RWPE1 (cell line): ENCODE measurements at regions not wholly inside any gene's neighbourhood (a gene's known extent, or its start where the extent isn't known, plus 50 kb on each side); places are given as distances from the start of the nearest gene placed in this dataset.

ENCODE experiments used
- CTCF ChIA-PET: fragments of 350-600 bp; sonication (Branson Sonifier 250); formaldehyde crosslinking; extraction: SDS; loops from one replicate; lab custom pipeline; 2021; lab: Yijun Ruan, JAX
- POLR2A ChIA-PET: fragments of 400-600 bp; formaldehyde crosslinking; extraction: SDS; loops from one replicate; lab custom pipeline; 2020; ENCODE audit warnings: antibody characterized with exemption; ENCODE audit not compliant: low non-redundant PET; lab: Yijun Ruan, JAX
- DNase-seq: peaks from one replicate; pipeline ENCODE4 v3.0.0; 2012; ENCODE audit warnings: low spot score
- H3K27ac ChIP-seq: fragments of 450-650 bp; 2 replicates; pipeline ENCODE4 v1.5.1; 2017
- TF ChIP-seq, protein P1 (sequence below): fragments of 450-650 bp; conservative IDR thresholded peaks from 2 replicates; pipeline ENCODE4 v1.5.1; 2017; ENCODE audit warnings: low read depth, mild to moderate bottlenecking

DNA sequence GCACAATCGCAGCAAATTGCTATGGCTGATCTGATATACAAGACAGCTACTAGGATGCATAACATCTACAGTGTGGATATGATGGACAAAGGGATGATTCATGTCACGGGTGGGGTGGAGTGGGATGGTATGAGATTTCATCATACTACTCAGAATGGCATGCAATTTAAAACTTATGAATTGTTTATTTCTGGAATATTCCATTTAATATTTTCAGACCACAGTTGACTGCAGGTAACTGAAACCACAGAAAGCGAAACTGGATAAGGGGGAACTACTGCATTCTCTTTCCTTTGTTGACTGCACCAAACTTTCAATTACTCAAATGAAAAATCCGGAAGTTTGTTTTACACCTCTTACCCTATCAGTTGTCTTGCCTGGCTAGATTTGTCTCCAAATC lies 94.4 kb upstream of the NEUROD1 start:
- ChIA-PET POLR2A (no interaction called here), CTCF (no interaction called here)
- H3K27ac ChIP-seq, result no peak overlapping the region
- TF ChIP-seq, protein P1, sequence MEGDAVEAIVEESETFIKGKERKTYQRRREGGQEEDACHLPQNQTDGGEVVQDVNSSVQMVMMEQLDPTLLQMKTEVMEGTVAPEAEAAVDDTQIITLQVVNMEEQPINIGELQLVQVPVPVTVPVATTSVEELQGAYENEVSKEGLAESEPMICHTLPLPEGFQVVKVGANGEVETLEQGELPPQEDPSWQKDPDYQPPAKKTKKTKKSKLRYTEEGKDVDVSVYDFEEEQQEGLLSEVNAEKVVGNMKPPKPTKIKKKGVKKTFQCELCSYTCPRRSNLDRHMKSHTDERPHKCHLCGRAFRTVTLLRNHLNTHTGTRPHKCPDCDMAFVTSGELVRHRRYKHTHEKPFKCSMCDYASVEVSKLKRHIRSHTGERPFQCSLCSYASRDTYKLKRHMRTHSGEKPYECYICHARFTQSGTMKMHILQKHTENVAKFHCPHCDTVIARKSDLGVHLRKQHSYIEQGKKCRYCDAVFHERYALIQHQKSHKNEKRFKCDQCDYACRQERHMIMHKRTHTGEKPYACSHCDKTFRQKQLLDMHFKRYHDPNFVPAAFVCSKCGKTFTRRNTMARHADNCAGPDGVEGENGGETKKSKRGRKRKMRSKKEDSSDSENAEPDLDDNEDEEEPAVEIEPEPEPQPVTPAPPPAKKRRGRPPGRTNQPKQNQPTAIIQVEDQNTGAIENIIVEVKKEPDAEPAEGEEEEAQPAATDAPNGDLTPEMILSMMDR, result no peak
- DNase-seq, result no peak

DNA sequence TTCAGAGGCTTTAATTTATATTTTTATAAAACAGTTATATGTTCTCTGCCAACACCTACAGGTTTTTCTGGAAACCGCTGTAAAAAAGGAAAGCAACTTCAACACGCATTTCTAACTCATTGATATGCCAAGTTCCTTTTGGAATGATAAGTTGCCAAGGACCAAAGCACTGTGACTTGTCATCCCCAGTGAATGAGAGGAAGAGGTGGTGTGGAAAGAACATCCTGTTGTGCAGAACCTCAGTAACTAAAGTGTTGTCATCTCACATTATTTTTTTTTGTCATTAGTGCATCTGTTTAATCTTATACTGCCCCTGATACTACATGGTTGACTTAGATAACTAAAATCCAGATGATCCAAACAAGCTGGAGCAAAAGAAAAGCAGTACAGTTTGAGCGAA lies 96.0 kb upstream of the NEUROD1 start:
- TF ChIP-seq, protein P1, result no peak
- POLR2A ChIA-PET, result no interaction called here
- CTCF ChIA-PET, result no interaction called here
- DNase-seq, result no peak
- H3K27ac ChIP-seq, result no peak overlapping the region

DNA sequence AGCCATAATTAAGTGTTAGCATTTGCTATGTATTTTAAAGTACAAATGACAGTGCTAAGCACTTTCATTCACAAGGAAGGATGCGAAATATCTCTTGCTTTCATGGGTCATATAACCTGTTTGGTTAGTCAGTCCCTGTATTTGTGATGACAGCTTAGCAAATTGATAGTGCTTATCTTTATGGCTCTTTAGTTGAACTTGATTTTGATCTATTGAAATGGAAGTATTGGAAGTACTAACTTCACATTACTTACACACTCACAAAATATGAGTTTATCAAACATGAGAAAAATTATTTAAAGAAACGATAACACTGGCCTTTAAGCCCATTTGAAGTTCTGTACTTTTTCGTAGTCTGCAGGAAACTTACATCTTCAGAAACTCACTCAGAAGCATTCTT lies 97.4 kb upstream of the NEUROD1 start:
- H3K27ac ChIP-seq, result no peak overlapping the region
- CTCF ChIA-PET, result no interaction called here
- POLR2A ChIA-PET, result no interaction called here
- TF ChIP-seq, protein P1, result no peak
- DNase-seq, result no peak

GRCh38 chr2:181778621-181779201 lies 98.4 kb upstream of the NEUROD1 start:
- TF ChIP-seq, protein P1, result no peak
- ChIA-PET POLR2A (no interaction called here), CTCF (no interaction called here)
- H3K27ac ChIP-seq, result no peak overlapping the region
- no peak for DNase-seq

DNA sequence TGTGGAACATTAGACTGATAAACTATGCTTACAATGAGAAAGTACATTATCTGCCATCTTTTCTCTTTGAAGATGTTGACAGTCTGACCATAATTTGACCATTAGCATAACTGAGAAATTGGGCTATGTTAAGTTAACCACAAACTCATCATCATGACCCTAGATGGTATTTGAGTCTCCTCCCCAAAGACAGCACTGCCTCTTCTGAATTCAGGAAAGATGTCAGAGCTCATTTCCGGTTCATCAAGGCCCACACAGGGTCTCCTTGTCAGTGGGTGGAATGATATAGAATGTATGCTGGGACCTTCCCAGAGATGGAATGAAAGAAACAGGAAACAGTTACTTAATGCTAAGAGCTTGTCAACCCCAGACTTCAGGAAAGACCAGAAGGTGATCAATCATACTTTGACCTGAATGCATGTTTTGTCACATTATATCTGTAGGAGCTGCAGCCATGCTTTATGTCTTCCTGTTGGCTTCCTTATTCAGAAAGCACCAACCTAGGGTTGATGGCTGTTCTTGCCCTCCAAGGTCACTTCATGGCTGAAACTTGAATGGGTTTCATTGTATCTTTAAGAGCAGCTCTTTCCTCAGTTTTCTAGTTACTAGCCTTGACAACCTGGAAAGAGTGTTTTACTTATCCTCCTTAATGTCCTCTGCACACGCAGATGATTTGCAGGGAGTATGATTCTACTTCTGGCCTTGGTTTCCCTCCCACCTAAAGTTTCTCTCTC lies 99.1 kb upstream of the NEUROD1 start:
- ChIA-PET CTCF (no interaction called here), POLR2A (no interaction called here)
- TF ChIP-seq, protein P1, result no peak
- DNase-seq, result no peak
- H3K27ac ChIP-seq, result no peak overlapping the region

GRCh38 chr2:181780047-181780651 lies 99.8 kb upstream of the NEUROD1 start:
- DNase-seq, result no peak
- ChIA-PET POLR2A (no interaction called here), CTCF (no interaction called here)
- TF ChIP-seq, protein P1, result no peak
- H3K27ac ChIP-seq, result no peak overlapping the region
